Spinal cord (tissue), 10 donors: ENCODE measurements at regions not wholly inside any gene's neighbourhood (a gene's known extent, or its start where the extent isn't known, plus 50 kb on each side); places are given as distances from the start of the nearest gene placed in this dataset. TPM values are rescaled to one million over a fixed set of nuclear protein-coding genes. Genes with fewer than 3 reads are reported as not detected.

Experiments used
- DNase-seq, 6 donors: peaks; one replicate each; pipeline versions ENCODE4 v3.0.0 to v3.0.0-alpha.2; 2013 to 2015; ENCODE audit warnings: low spot score in 6 of 6, low read depth in 4 of 6
- H3K27ac ChIP-seq: one replicate; pipeline ENCODE4 v1.5.1; 2013; ENCODE audit warnings: low read depth, low read length, control low read depth
- H3K27me3 ChIP-seq: one replicate; pipeline ENCODE4 v1.6.1; 2013; ENCODE audit warnings: low read length; ENCODE audit not compliant: control insufficient read depth, insufficient read depth
- H3K36me3 ChIP-seq: one replicate; pipeline ENCODE4 v1.6.1; 2013; ENCODE audit warnings: low read length; ENCODE audit not compliant: control insufficient read depth, insufficient read depth
- H3K4me1 ChIP-seq: one replicate; pipeline ENCODE4 v1.6.1; 2013; ENCODE audit warnings: low read length; ENCODE audit not compliant: control insufficient read depth, insufficient read depth
- H3K4me3 ChIP-seq: one replicate; pipeline ENCODE4 v1.5.1; 2013; ENCODE audit warnings: low read depth, low read length, control low read depth
- H3K9me3 ChIP-seq: one replicate; pipeline ENCODE4 v1.6.1; 2013; ENCODE audit warnings: low read length; ENCODE audit not compliant: control insufficient read depth, insufficient read depth
- WGBS: methylation state at CpG from one replicate; pipeline ENCODE4 v1.1.5; 2013; ENCODE audit warnings: missing lambda C conversion rate; ENCODE audit not compliant: insufficient coverage; 5-methylcytosine and 5-hydroxymethylcytosine counted together
- small RNA-seq: library from RNA; depleted of rRNA; stranded (forward); fragments of <200 nt; gene quantifications from one replicate; pipeline ENCODE3, GENCODE V24; 2014; ENCODE audit warnings: low replicate concordance
- donor health status: healthy.

- Histone ChIP-seq H3K27me3 (no peaks in the 10 kb centered on the region), H3K4me1 (no peaks in the 10 kb centered on the region), H3K36me3 (no peaks in the 10 kb centered on the region), H3K27ac (no peak overlapping the region), H3K9me3 (no peaks in the 10 kb centered on the region), H3K4me3 (no peak overlapping the region)
- DNase-seq: no peak
Measured at GRCh38 chr2:58308435-58308834, 67.3 kb upstream of the FANCL start.

DNA sequence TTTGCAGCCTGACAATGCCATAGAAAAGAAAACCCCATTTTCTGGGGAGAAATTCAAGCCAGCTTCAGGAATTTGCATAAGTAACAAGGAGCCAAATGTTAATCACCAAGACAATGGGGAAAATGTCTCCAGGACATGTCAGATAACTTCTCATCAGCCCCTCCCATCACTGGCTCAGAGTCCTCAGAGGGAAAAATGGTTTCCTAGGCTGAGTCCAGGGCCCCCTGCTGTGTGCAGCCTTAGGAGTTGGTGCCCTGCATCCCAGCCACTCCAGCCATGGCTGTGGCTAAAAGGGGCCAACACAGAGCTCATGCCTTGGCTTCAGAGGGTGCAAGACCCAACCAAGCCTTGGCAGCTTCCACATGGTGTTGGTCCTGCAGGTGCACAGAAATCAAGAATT is 63.7 kb upstream of the FANCL start:
- Histone ChIP-seq H3K27ac (no peak overlapping the region), H3K9me3 (peaks cover 2% of the 10 kb centered on the region), H3K27me3 (no peaks in the 10 kb centered on the region), H3K36me3 (no peaks in the 10 kb centered on the region), H3K4me3 (no peak overlapping the region), H3K4me1 (no peaks in the 10 kb centered on the region)
- no peak for DNase-seq

- no peaks in the 10 kb centered on the region for H3K4me1 ChIP-seq
- peaks cover 2% of the 10 kb centered on the region for H3K9me3 ChIP-seq
- H3K36me3 ChIP-seq: no peaks in the 10 kb centered on the region
- no peak for DNase-seq
- no peak overlapping the region for H3K27ac ChIP-seq
- no CpG with 5 or more reads among the region's 1 CpG for WGBS
- H3K4me3 ChIP-seq: no peak overlapping the region
- no peaks in the 10 kb centered on the region for H3K27me3 ChIP-seq
Measured at GRCh38 chr2:58299123-58299522, 58.0 kb upstream of the FANCL start.

DNA sequence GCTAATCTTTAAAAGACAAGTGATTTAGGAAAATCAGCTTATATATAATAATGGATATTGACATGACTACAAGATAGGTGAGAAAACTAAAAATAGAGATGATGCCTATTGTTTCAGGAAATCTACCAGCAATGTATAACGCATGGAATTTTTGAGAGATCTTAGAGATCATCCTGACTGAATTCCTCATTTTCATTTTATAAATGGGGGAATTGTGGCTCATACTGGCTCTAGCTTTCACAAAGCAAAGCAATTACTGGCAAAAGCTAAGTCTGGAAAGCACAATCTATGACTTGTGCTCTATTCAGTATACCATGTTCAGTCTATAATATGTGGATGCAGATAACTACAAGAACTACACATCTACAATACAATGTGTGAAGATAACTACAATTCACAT is 51.9 kb upstream of the FANCL start:
- H3K36me3 ChIP-seq: no peaks in the 10 kb centered on the region
- H3K27ac ChIP-seq: no peak overlapping the region
- no peaks in the 10 kb centered on the region for H3K9me3 ChIP-seq
- no peaks in the 10 kb centered on the region for H3K27me3 ChIP-seq
- H3K4me1 ChIP-seq: no peaks in the 10 kb centered on the region
- no CpG with 5 or more reads among the region's 1 CpG for WGBS
- H3K4me3 ChIP-seq: no peak overlapping the region
- peak in 1 of 6 donors; percentile 5 for DNase-seq

DNA sequence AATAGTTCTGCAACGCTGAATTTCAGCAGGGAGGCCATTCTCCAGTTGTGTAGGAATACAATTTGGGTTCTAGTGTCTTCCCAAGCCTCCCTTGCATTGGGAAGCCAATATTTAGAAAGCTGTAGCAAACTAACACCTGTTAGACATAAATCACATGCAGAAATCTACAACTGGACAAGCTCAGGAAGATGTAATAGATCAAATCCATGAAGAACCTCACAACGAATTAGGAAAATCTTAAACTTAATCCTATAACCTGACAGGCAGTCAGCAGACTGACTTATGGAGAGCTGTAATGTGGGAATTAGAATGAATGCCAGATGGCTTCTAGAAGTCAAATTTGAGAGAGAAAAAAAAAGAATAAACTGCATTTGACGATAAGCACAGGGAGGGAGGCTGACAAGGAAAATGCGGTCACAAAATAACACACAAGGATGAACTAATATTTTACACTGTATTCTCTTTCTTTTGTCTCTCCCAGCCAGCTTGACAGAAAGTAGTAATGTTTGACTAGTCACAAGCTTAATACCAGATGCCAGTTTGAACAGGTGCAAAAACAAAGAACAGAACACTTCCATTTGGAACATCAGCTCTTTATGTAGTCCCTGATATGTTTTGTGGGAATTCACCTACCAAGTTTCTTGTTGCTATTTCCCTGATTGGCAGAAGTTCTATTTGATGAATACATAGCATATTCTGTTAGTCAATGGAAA is 50.8 kb upstream of the FANCL start:
- Histone ChIP-seq H3K9me3 (no peaks in the 10 kb centered on the region), H3K27ac (no peak overlapping the region), H3K4me3 (no peak overlapping the region), H3K4me1 (no peaks in the 10 kb centered on the region), H3K27me3 (no peaks in the 10 kb centered on the region), H3K36me3 (no peaks in the 10 kb centered on the region)
- WGBS: no CpG with 5 or more reads among the region's 4 CpGs
- peak in 2 of 6 donors; percentile 1 to 35 for DNase-seq

Small RNAs in the stretch of these regions (small RNA-seq; reads per million reads assigned to genes)
- gene AC007179.3: not detected
- gene MIR4432: not detected
- not detected for gene RNA5SP94
- gene RNU1-32P: 0.06 reads per million
- gene RNU6-508P: not detected
